Spleen (tissue), 7 donors: ENCODE measurements at regions not wholly inside any gene's neighbourhood (a gene's known extent, or its start where the extent isn't known, plus 50 kb on each side); places are given as distances from the start of the nearest gene placed in this dataset.

ENCODE experiments used
- CTCF ChIP-seq, 11 experiments: fragments of 200-600 bp in 7 of 11; fragments of 450-650 bp in 4 of 11; sonication (generic) in 4 of 11; IDR thresholded peaks in 8 of 11; conservative IDR thresholded peaks in 3 of 11; 1 replicate in 7 of 11; 2 replicates in 4 of 11; pipeline versions ENCODE4 v1.4.0 to v1.8.0; 2016 to 2021; ENCODE audit warnings: antibody characterized with exemption in 11 of 11, inconsistent platforms in 4 of 11, mild to moderate bottlenecking in 1 of 11
- POLR2A ChIP-seq, 3 donors: fragments of 450-650 bp; IDR thresholded peaks; one replicate each; pipeline ENCODE4 v1.5.1; 2017; ENCODE audit warnings: antibody characterized with exemption in 3 of 3, mild to moderate bottlenecking in 1 of 3
- donor health status: DM: no; HTN: no; CAD: no; lungs with moderate emphysema.
- donor health status: DM: no; HTN: no; CAD: no.
- donor health status: DM: no; HTN: no; CAD: no.

GRCh38 chr3:171943262-171944117 lies 95.9 kb upstream of the FNDC3B start:
- TF ChIP-seq POLR2A (IDR thresholded peaks at IDR 0.05) (no peak), CTCF (IDR thresholded peaks at IDR 0.05 in 8 of 11, conservative IDR thresholded peaks at IDR 0.05 in 3 of 11) (no peak)
